HG03025 (cell line): ENCODE measurements at regions not wholly inside any gene's neighbourhood (a gene's known extent, or its start where the extent isn't known, plus 50 kb on each side); places are given as distances from the start of the nearest gene placed in this dataset.
"Not testable (repeated sequence)": the region's sequence is repeated elsewhere in the genome, so short reads cannot be mapped to it uniquely, and the experiment has no call there.

ENCODE experiments used
- ATAC-seq: cut with Tn5 transposase; IDR thresholded peaks from one replicate; pipeline ENCODE4 v1.9.1; 2021; ENCODE audit warnings: mild to moderate bottlenecking, moderate library complexity; ENCODE audit not compliant: unreplicated experiment, low FRiP score

GRCh38 chr18:1751249-1751648, 820.1 kb downstream of the METTL4 start:
- no peak for ATAC-seq

GRCh38 chr18:1760901-1761300, 810.4 kb downstream of the METTL4 start:
- no peak for ATAC-seq

- ATAC-seq, result no peak
Measured at GRCh38 chr18:1774261-1774660, 797.0 kb downstream of the METTL4 start.

GRCh38 chr18:1777843-1778242, 793.5 kb downstream of the METTL4 start:
- no peak for ATAC-seq

- ATAC-seq, result no peak
Measured at GRCh38 chr18:1778496-1779178, 792.7 kb downstream of the METTL4 start.

- no peak for ATAC-seq
Measured at GRCh38 chr18:1779587-1779986, 791.7 kb downstream of the METTL4 start.

- ATAC-seq, result no peak
Measured at GRCh38 chr18:1784113-1784512, 787.2 kb downstream of the METTL4 start.

GRCh38 chr18:1785980-1786379, 785.3 kb downstream of the METTL4 start:
- ATAC-seq, result not testable (repeated sequence)

- ATAC-seq, result no peak
Measured at GRCh38 chr18:1796636-1797035, 774.7 kb downstream of the METTL4 start.

- no peak for ATAC-seq
Measured at GRCh38 chr18:1797235-1797634, 774.1 kb downstream of the METTL4 start.

- ATAC-seq, result no peak
Measured at GRCh38 chr18:1805521-1805920, 765.8 kb downstream of the METTL4 start.

- no peak for ATAC-seq
Measured at GRCh38 chr18:1806884-1807615, 764.3 kb downstream of the METTL4 start.

- ATAC-seq, result no peak
Measured at GRCh38 chr18:1811282-1811681, 760.0 kb downstream of the METTL4 start.

GRCh38 chr18:1825296-1825695, 746.0 kb downstream of the METTL4 start:
- no peak for ATAC-seq

GRCh38 chr18:1840878-1841277, 730.4 kb downstream of the METTL4 start:
- no peak for ATAC-seq

GRCh38 chr18:1846640-1847039, 724.7 kb downstream of the METTL4 start:
- no peak for ATAC-seq

GRCh38 chr18:1848716-1849115, 722.6 kb downstream of the METTL4 start:
- ATAC-seq, result no peak

- no peak for ATAC-seq
Measured at GRCh38 chr18:1849386-1849785, 721.9 kb downstream of the METTL4 start.

- not testable (repeated sequence) for ATAC-seq
Measured at GRCh38 chr18:1857281-1857680, 714.0 kb downstream of the METTL4 start.

GRCh38 chr18:1861473-1861872, 709.8 kb downstream of the METTL4 start:
- no peak for ATAC-seq

GRCh38 chr18:1865869-1866268, 705.4 kb downstream of the METTL4 start:
- ATAC-seq, result no peak

- ATAC-seq, result no peak
Measured at GRCh38 chr18:1872274-1872673, 699.0 kb downstream of the METTL4 start.
